ENCODE measurements at regions not wholly inside any gene's neighbourhood (a gene's known extent, or its start where the extent isn't known, plus 50 kb on each side); places are given as distances from the start of the nearest gene placed in this dataset.

DNA sequence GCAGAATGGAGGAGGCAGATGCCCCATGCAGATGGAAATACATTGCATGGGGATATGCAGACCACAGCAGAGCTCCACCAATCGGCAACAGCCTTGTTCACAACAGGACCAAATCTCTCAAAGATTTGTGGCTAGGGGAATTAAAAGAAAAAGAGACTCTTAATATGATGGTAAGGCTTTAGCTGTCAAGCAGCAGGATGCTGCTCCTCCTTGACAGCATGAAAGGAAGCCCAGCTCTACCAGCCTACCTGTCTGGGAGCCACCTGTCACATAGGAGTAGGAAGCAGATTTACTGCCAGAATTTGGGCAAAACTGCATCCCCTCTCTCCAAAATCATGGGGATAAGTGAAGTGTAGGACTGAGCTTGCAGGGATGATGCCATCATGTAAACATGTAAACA lies 769.6 kb upstream of the ARPP21 start:
- H3K9ac ChIP-seq (ENCODE audit: low read length) = no peak overlapping the region
- Mint-ChIP-seq H3K4me1 (no peaks in the 10 kb centered on the region), H3K27me3 (no peaks in the 10 kb centered on the region), H3K4me3 (no peak overlapping the region), H3K9me3 (ENCODE audit: insufficient read depth) (no peaks in the 10 kb centered on the region), H3K27ac (no peak overlapping the region)
- no peaks in the 10 kb centered on the region for H3K27me3 ChIP-seq (replicated peaks in 1 of 4; ENCODE audit: control extremely low read depth in 1 of 4, control insufficient read depth in 3 of 4, insufficient read depth in 4 of 4, low read length in 3 of 4)
- no peak overlapping the region for H2AFZ ChIP-seq (ENCODE audit: insufficient read depth, low read depth, low read length, poor library complexity, severe bottlenecking)
- peaks cover 0 to 3% (median 0%) of the 10 kb centered on the region in 3 donors for H3K9me3 ChIP-seq (ENCODE audit: control extremely low read depth in 1 of 3, control insufficient read depth in 2 of 3, insufficient read depth in 1 of 3, low read length in 2 of 3)
- no CpG with 5 or more reads among the region's 1 CpG for WGBS (ENCODE audit: insufficient coverage)
- no peaks in the 10 kb centered on the region for H3K79me2 ChIP-seq (ENCODE audit: control insufficient read depth, insufficient read depth, low read length)
- no peak overlapping the region for H3K27ac ChIP-seq (ENCODE audit: low read length in 2 of 2)
- POLR2A ChIA-PET = no interaction called here
- H4K20me1 ChIP-seq (ENCODE audit: control insufficient read depth, insufficient read depth, low read length, poor library complexity, severe bottlenecking) = no peaks in the 10 kb centered on the region
- intact Hi-C loops (cut with micrococcal nuclease) = no loop called here
- H3K4me2 ChIP-seq (replicated peaks; ENCODE audit: low read depth, low read length, poor library complexity, severe bottlenecking) = no peak overlapping the region
- H3K4me1 ChIP-seq (ENCODE audit: control insufficient read depth in 2 of 2, insufficient read depth in 2 of 2, low read length in 2 of 2) = no peaks in the 10 kb centered on the region
- H3K4me3 ChIP-seq (ENCODE audit: control extremely low read depth in 1 of 5, extremely low read depth in 1 of 5, insufficient read depth in 1 of 5, low read depth in 2 of 5, low read length in 4 of 5) = no peak overlapping the region
- ATAC-seq (ENCODE audit: low read depth) (no peak), DNase-seq (no peak)
- no peaks in the 10 kb centered on the region for H3K36me3 ChIP-seq (replicated peaks in 1 of 2; ENCODE audit: control extremely low read depth in 1 of 2, control insufficient read depth in 1 of 2, extremely low read depth in 1 of 2, insufficient read depth in 2 of 2, low read length in 1 of 2)
- no peak for TF ChIP-seq CTCF (IDR thresholded peaks at IDR 0.05)
- TF ChIP-seq EZH2 (IDR thresholded peaks at IDR 0.05; ENCODE audit: borderline replicate concordance, insufficient read depth, low read depth, low read length, poor library complexity, severe bottlenecking) = no peak
- CTCF ChIA-PET = no interaction called here

DNA sequence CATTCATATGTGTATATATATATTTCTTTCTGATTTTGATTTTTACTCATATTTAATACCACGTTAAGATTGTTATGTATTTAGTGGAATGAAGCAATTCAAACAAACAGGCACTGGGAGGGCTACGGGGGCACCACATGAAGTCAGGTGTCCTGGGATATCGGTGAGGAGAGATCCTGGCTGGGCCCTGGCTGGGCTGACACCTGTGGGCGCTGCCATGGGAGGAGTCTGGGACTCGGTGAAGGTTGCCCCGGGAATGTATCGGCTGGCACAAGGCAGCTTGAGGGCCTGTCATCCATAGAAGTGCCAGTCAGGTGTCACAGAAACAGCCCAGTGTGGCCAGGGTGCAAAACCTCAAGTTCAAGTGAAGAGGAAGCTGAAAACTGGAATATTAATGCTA lies 766.9 kb upstream of the ARPP21 start:
- no peak overlapping the region for H3K27ac Mint-ChIP-seq

More for the DNA sequence above, 766.9 kb upstream of the ARPP21 start:
- intact Hi-C loops (cut with micrococcal nuclease) = no loop called here
- TF ChIP-seq EZH2 (IDR thresholded peaks at IDR 0.05; ENCODE audit: borderline replicate concordance, insufficient read depth, low read depth, low read length, poor library complexity, severe bottlenecking) (no peak), CTCF (IDR thresholded peaks at IDR 0.05) (no peak)
- Histone ChIP-seq H3K4me1 (ENCODE audit: control insufficient read depth in 2 of 2, insufficient read depth in 2 of 2, low read length in 2 of 2) (no peaks in the 10 kb centered on the region), H3K27me3 (replicated peaks in 1 of 4; ENCODE audit: control extremely low read depth in 1 of 4, control insufficient read depth in 3 of 4, insufficient read depth in 4 of 4, low read length in 3 of 4) (no peaks in the 10 kb centered on the region), H3K4me3 (ENCODE audit: control extremely low read depth in 1 of 5, extremely low read depth in 1 of 5, insufficient read depth in 1 of 5, low read depth in 2 of 5, low read length in 4 of 5) (no peak overlapping the region), H3K79me2 (ENCODE audit: control insufficient read depth, insufficient read depth, low read length) (no peaks in the 10 kb centered on the region), H3K27ac (ENCODE audit: low read length in 2 of 2) (no peak overlapping the region), H3K9me3 (ENCODE audit: control extremely low read depth in 1 of 3, control insufficient read depth in 2 of 3, insufficient read depth in 1 of 3, low read length in 2 of 3) (peaks cover 0 to 3% (median 0%) of the 10 kb centered on the region in 3 donors), H4K20me1 (ENCODE audit: control insufficient read depth, insufficient read depth, low read length, poor library complexity, severe bottlenecking) (no peaks in the 10 kb centered on the region), H3K36me3 (replicated peaks in 1 of 2; ENCODE audit: control extremely low read depth in 1 of 2, control insufficient read depth in 1 of 2, extremely low read depth in 1 of 2, insufficient read depth in 2 of 2, low read length in 1 of 2) (no peaks in the 10 kb centered on the region), H3K4me2 (replicated peaks; ENCODE audit: low read depth, low read length, poor library complexity, severe bottlenecking) (no peak overlapping the region), H3K9ac (ENCODE audit: low read length) (no peak overlapping the region), H2AFZ (ENCODE audit: insufficient read depth, low read depth, low read length, poor library complexity, severe bottlenecking) (no peak overlapping the region)
- DNase-seq (no peak), ATAC-seq (ENCODE audit: low read depth) (no peak)
- Mint-ChIP-seq H3K9me3 (ENCODE audit: insufficient read depth) (no peaks in the 10 kb centered on the region), H3K27me3 (no peaks in the 10 kb centered on the region), H3K4me3 (no peak overlapping the region), H3K4me1 (no peaks in the 10 kb centered on the region)
- ChIA-PET CTCF (no interaction called here), POLR2A (no interaction called here)
- 93% methylated on average over 6 of the region's 7 CpGs for WGBS (ENCODE audit: insufficient coverage)
